ENCODE measurements at regions not wholly inside any gene's neighbourhood (a gene's known extent, or its start where the extent isn't known, plus 50 kb on each side); places are given as distances from the start of the nearest gene placed in this dataset.
"Not testable (repeated sequence)": the region's sequence is repeated elsewhere in the genome, so short reads cannot be mapped to it uniquely, and the experiment has no call there.

GRCh38 chr14:40282196-40282595 is 850.0 kb upstream of the FBXO33 start:
- DNase-seq (ENCODE audit: low read depth): no peak

- no peak for DNase-seq (ENCODE audit: low read depth)
Observed at GRCh38 chr14:40280652-40281051, 848.4 kb upstream of the FBXO33 start.

- DNase-seq (ENCODE audit: low read depth): no peak
Observed at GRCh38 chr14:40273417-40273816, 841.2 kb upstream of the FBXO33 start.

GRCh38 chr14:40271480-40271879 is 839.2 kb upstream of the FBXO33 start:
- DNase-seq (ENCODE audit: low read depth): no peak

GRCh38 chr14:40269436-40269835 is 837.2 kb upstream of the FBXO33 start:
- DNase-seq (ENCODE audit: low read depth): no peak

- no peak for DNase-seq (ENCODE audit: low read depth)
Observed at GRCh38 chr14:40268236-40268635, 836.0 kb upstream of the FBXO33 start.

- DNase-seq (ENCODE audit: low read depth): no peak
Observed at GRCh38 chr14:40265096-40265495, 832.9 kb upstream of the FBXO33 start.

GRCh38 chr14:40252817-40253447 is 820.7 kb upstream of the FBXO33 start:
- no peak for DNase-seq (ENCODE audit: low read depth)

GRCh38 chr14:40248671-40249070 is 816.4 kb upstream of the FBXO33 start:
- no peak for DNase-seq (ENCODE audit: low read depth)

GRCh38 chr14:40240245-40240859 is 808.1 kb upstream of the FBXO33 start:
- peak; percentile 4 for DNase-seq (ENCODE audit: low read depth)

- DNase-seq (ENCODE audit: low read depth): no peak
Observed at GRCh38 chr14:40232302-40232701, 800.1 kb upstream of the FBXO33 start.

- no peak for DNase-seq (ENCODE audit: low read depth)
Observed at GRCh38 chr14:40229676-40230075, 797.4 kb upstream of the FBXO33 start.

GRCh38 chr14:40222996-40223395 is 790.8 kb upstream of the FBXO33 start:
- no peak for DNase-seq (ENCODE audit: low read depth)

- no peak for DNase-seq (ENCODE audit: low read depth)
Observed at GRCh38 chr14:40221428-40221827, 789.2 kb upstream of the FBXO33 start.

- no peak for DNase-seq (ENCODE audit: low read depth)
Observed at GRCh38 chr14:40219032-40219431, 786.8 kb upstream of the FBXO33 start.

GRCh38 chr14:40218282-40218941 is 786.2 kb upstream of the FBXO33 start:
- DNase-seq (ENCODE audit: low read depth): peak; percentile 15

- DNase-seq (ENCODE audit: low read depth): no peak
Observed at GRCh38 chr14:40216976-40217375, 784.7 kb upstream of the FBXO33 start.

- not testable (repeated sequence) for DNase-seq (ENCODE audit: low read depth)
Observed at GRCh38 chr14:40216408-40216807, 784.2 kb upstream of the FBXO33 start.

GRCh38 chr14:40213701-40214100 is 781.5 kb upstream of the FBXO33 start:
- no peak for DNase-seq (ENCODE audit: low read depth)

GRCh38 chr14:40204441-40205175 is 772.4 kb upstream of the FBXO33 start:
- no peak for DNase-seq (ENCODE audit: low read depth)

- DNase-seq (ENCODE audit: low read depth): no peak
Observed at GRCh38 chr14:40199101-40199500, 766.9 kb upstream of the FBXO33 start.

GRCh38 chr14:40197344-40197743 is 765.1 kb upstream of the FBXO33 start:
- no peak for DNase-seq (ENCODE audit: low read depth)

All from HT1080 (cell line).